CD4-positive, CD25-positive, alpha-beta regulatory T cell (primary cell): ENCODE measurements at regions not wholly inside any gene's neighbourhood (a gene's known extent, or its start where the extent isn't known, plus 50 kb on each side); places are given as distances from the start of the nearest gene placed in this dataset.
"Not testable (repeated sequence)": the region's sequence is repeated elsewhere in the genome, so short reads cannot be mapped to it uniquely, and the experiment has no call there.

Experiments used
- ATAC-seq, 2 donors: fragments of 150-1000 bp; cut with Tn5 transposase; one replicate each; pipeline ENCODE4 v1.10.0; 2021; ENCODE audit warnings: low read depth in 2 of 2, moderate number of reproducible peaks in 2 of 2, moderate library complexity in 1 of 2
- DNase-seq, 3 donors: peaks; one replicate each; pipeline versions ENCODE4 v3.0.0 to v3.0.0-alpha.2; 2012 to 2022; ENCODE audit warnings: mixed read lengths in 1 of 3
- H3K27ac ChIP-seq: one replicate; pipeline ENCODE4 v1.7.0; 2013; ENCODE audit warnings: mild to moderate bottlenecking, low read length; ENCODE audit not compliant: insufficient read depth, poor library complexity, severe bottlenecking
- H3K27me3 ChIP-seq: one replicate; pipeline ENCODE4 v1.7.0; 2013; ENCODE audit warnings: low read length; ENCODE audit not compliant: control insufficient read depth, insufficient read depth
- H3K36me3 ChIP-seq: one replicate; pipeline ENCODE4 v1.7.0; 2013; ENCODE audit warnings: mild to moderate bottlenecking, low read length, moderate library complexity; ENCODE audit not compliant: control insufficient read depth, insufficient read depth
- H3K4me1 ChIP-seq: 2 replicates; pipeline ENCODE4 v1.7.0; 2013; ENCODE audit warnings: mild to moderate bottlenecking, low read length; ENCODE audit not compliant: insufficient read depth, control insufficient read depth, poor library complexity, severe bottlenecking
- H3K4me3 ChIP-seq: one replicate; pipeline ENCODE4 v1.7.0; 2013; ENCODE audit warnings: low read depth, mild to moderate bottlenecking, low read length, moderate library complexity
- H3K9me3 ChIP-seq, 2 experiments: 1 replicate in 1 of 2; 2 replicates in 1 of 2; pipeline ENCODE4 v1.7.0; 2013; ENCODE audit warnings: low read length in 2 of 2, mild to moderate bottlenecking in 1 of 2, moderate library complexity in 1 of 2; ENCODE audit not compliant: control insufficient read depth in 2 of 2
- H3K27ac Mint-ChIP-seq, 3 donors: one replicate each; pipeline ENCODE4 v1.8.0; 2020 to 2022; ENCODE audit warnings: mild to moderate bottlenecking in 3 of 3, mixed read lengths in 3 of 3, moderate library complexity in 2 of 3
- H3K27me3 Mint-ChIP-seq: one replicate; pipeline ENCODE4 v1.8.0; 2022; ENCODE audit warnings: mild to moderate bottlenecking, mixed read lengths
- H3K36me3 Mint-ChIP-seq: one replicate; pipeline ENCODE4 v1.8.0; 2020; ENCODE audit warnings: mixed read lengths
- H3K4me1 Mint-ChIP-seq, 4 donors: one replicate each; pipeline ENCODE4 v1.8.0; 2020 to 2022; ENCODE audit warnings: mixed read lengths in 4 of 4, mild to moderate bottlenecking in 1 of 4
- H3K4me3 Mint-ChIP-seq, 4 donors: one replicate each; pipeline ENCODE4 v1.8.0; 2020 to 2022; ENCODE audit warnings: mild to moderate bottlenecking in 4 of 4, mixed read lengths in 4 of 4, moderate library complexity in 3 of 4
- H3K9me3 Mint-ChIP-seq, 7 donors: one replicate each; pipeline ENCODE4 v1.8.0; 2020 to 2022; ENCODE audit warnings: mixed read lengths in 7 of 7, mild to moderate bottlenecking in 3 of 7, moderate library complexity in 2 of 7

GRCh38 chrX:78552628-78553027 is 106.5 kb downstream of the RTL3 start:
- not testable (repeated sequence) for H3K4me3 ChIP-seq, H3K36me3 ChIP-seq, H3K27me3 ChIP-seq, H3K27ac ChIP-seq, H3K36me3 Mint-ChIP-seq, H3K9me3 ChIP-seq, H3K4me1 Mint-ChIP-seq, H3K4me3 Mint-ChIP-seq, H3K9me3 Mint-ChIP-seq, H3K27me3 Mint-ChIP-seq, ATAC-seq, H3K4me1 ChIP-seq, H3K27ac Mint-ChIP-seq, DNase-seq

GRCh38 chrX:78548012-78548411 is 111.1 kb downstream of the RTL3 start:
- Mint-ChIP-seq H3K27ac (no peak overlapping the region), H3K36me3 (no peaks in the 10 kb centered on the region), H3K9me3 (peaks cover 0 to 12% (median 7%) of the 10 kb centered on the region in 7 donors), H3K4me1 (no peaks in the 10 kb centered on the region), H3K4me3 (no peak overlapping the region), H3K27me3 (no peaks in the 10 kb centered on the region)
- ATAC-seq, result no peak
- H3K27me3 ChIP-seq, result no peaks in the 10 kb centered on the region
- H3K9me3 ChIP-seq, result peaks cover 10 to 14% of the 10 kb centered on the region in 2 experiments
- no peak for DNase-seq
- H3K36me3 ChIP-seq, result no peaks in the 10 kb centered on the region
- H3K4me3 ChIP-seq, result no peak overlapping the region
- H3K4me1 ChIP-seq, result no peaks in the 10 kb centered on the region
- no peak overlapping the region for H3K27ac ChIP-seq

- peaks cover 0 to 30% (median 11%) of the 10 kb centered on the region in 7 donors for H3K9me3 Mint-ChIP-seq
- H3K4me3 ChIP-seq, result no peak overlapping the region
- no peak overlapping the region for H3K4me3 Mint-ChIP-seq
- DNase-seq, result no peak
- H3K27me3 ChIP-seq, result no peaks in the 10 kb centered on the region
- no peak for ATAC-seq
- H3K9me3 ChIP-seq, result peaks cover 10 to 24% of the 10 kb centered on the region in 2 experiments
- no peak overlapping the region for H3K27ac Mint-ChIP-seq
- no peaks in the 10 kb centered on the region for H3K36me3 Mint-ChIP-seq
- no peaks in the 10 kb centered on the region for H3K4me1 ChIP-seq
- no peaks in the 10 kb centered on the region for H3K4me1 Mint-ChIP-seq
- H3K27me3 Mint-ChIP-seq, result no peaks in the 10 kb centered on the region
- no peaks in the 10 kb centered on the region for H3K36me3 ChIP-seq
- no peak overlapping the region for H3K27ac ChIP-seq
Observed at GRCh38 chrX:78545233-78545632, 113.9 kb downstream of the RTL3 start.

GRCh38 chrX:78543281-78543680 is 115.8 kb downstream of the RTL3 start:
- H3K36me3 ChIP-seq, result no peaks in the 10 kb centered on the region
- H3K27ac Mint-ChIP-seq, result no peak overlapping the region

GRCh38 chrX:78540171-78540570 is 119.0 kb downstream of the RTL3 start:
- H3K27ac Mint-ChIP-seq, result no peak overlapping the region
- Histone ChIP-seq H3K4me1 (no peaks in the 10 kb centered on the region), H3K9me3 (peaks cover 10 to 25% of the 10 kb centered on the region in 2 experiments), H3K36me3 (no peaks in the 10 kb centered on the region), H3K27me3 (no peaks in the 10 kb centered on the region), H3K4me3 (no peak overlapping the region), H3K27ac (no peak overlapping the region)
- ATAC-seq, result no peak
- no peak for DNase-seq
- H3K27me3 Mint-ChIP-seq, result no peaks in the 10 kb centered on the region
- no peaks in the 10 kb centered on the region for H3K36me3 Mint-ChIP-seq
- no peak overlapping the region for H3K4me3 Mint-ChIP-seq
- no peaks in the 10 kb centered on the region for H3K4me1 Mint-ChIP-seq
- peaks cover 0 to 34% (median 6%) of the 10 kb centered on the region in 7 donors for H3K9me3 Mint-ChIP-seq

More at GRCh38 chrX:78543281-78543680, 115.8 kb downstream of the RTL3 start:
- no peak for ATAC-seq
- H3K27me3 Mint-ChIP-seq, result no peaks in the 10 kb centered on the region
- H3K9me3 ChIP-seq, result peaks cover 10 to 25% of the 10 kb centered on the region in 2 experiments
- DNase-seq, result no peak
- H3K4me1 Mint-ChIP-seq, result no peaks in the 10 kb centered on the region
- no peaks in the 10 kb centered on the region for H3K36me3 Mint-ChIP-seq
- no peak overlapping the region for H3K27ac ChIP-seq
- no peak overlapping the region for H3K4me3 ChIP-seq
- H3K9me3 Mint-ChIP-seq, result peaks cover 0 to 34% (median 11%) of the 10 kb centered on the region in 7 donors
- H3K4me3 Mint-ChIP-seq, result no peak overlapping the region
- no peaks in the 10 kb centered on the region for H3K4me1 ChIP-seq
- no peaks in the 10 kb centered on the region for H3K27me3 ChIP-seq

- H3K36me3 Mint-ChIP-seq, result no peaks in the 10 kb centered on the region
- H3K4me3 ChIP-seq, result no peak overlapping the region
- peaks cover 0 to 5% (median 0%) of the 10 kb centered on the region in 4 donors for H3K4me1 Mint-ChIP-seq
- H3K27me3 ChIP-seq, result no peaks in the 10 kb centered on the region
- peaks cover 0 to 1% (median 0%) of the 10 kb centered on the region in 7 donors for H3K9me3 Mint-ChIP-seq
- DNase-seq (no peak), ATAC-seq (no peak)
- H3K9me3 ChIP-seq, result no peaks in the 10 kb centered on the region
- no peak overlapping the region for H3K27ac Mint-ChIP-seq
- H3K27me3 Mint-ChIP-seq, result no peaks in the 10 kb centered on the region
- no peak overlapping the region for H3K27ac ChIP-seq
- no peaks in the 10 kb centered on the region for H3K4me1 ChIP-seq
- no peak overlapping the region for H3K4me3 Mint-ChIP-seq
- no peaks in the 10 kb centered on the region for H3K36me3 ChIP-seq
Observed at GRCh38 chrX:78534221-78534620, 124.9 kb downstream of the RTL3 start.

GRCh38 chrX:78532363-78532762 is 126.8 kb downstream of the RTL3 start:
- Mint-ChIP-seq H3K27ac (peak overlapping the region in 1 of 3 donors; percentile 71), H3K27me3 (no peaks in the 10 kb centered on the region), H3K4me1 (peaks cover 0 to 5% (median under 1%) of the 10 kb centered on the region in 4 donors), H3K9me3 (peaks cover 0 to 1% (median 0%) of the 10 kb centered on the region in 7 donors), H3K36me3 (no peaks in the 10 kb centered on the region), H3K4me3 (no peak overlapping the region)
- Histone ChIP-seq H3K27me3 (no peaks in the 10 kb centered on the region), H3K36me3 (no peaks in the 10 kb centered on the region), H3K27ac (no peak overlapping the region), H3K4me3 (no peak overlapping the region), H3K9me3 (no peaks in the 10 kb centered on the region), H3K4me1 (no peaks in the 10 kb centered on the region)
- DNase-seq (no peak), ATAC-seq (no peak)

GRCh38 chrX:78527818-78528217 is 131.3 kb downstream of the RTL3 start:
- H3K36me3 Mint-ChIP-seq, result no peaks in the 10 kb centered on the region
- H3K9me3 ChIP-seq, result no peaks in the 10 kb centered on the region
- no peaks in the 10 kb centered on the region for H3K4me1 ChIP-seq
- H3K36me3 ChIP-seq, result no peaks in the 10 kb centered on the region
- no peak overlapping the region for H3K27ac ChIP-seq
- H3K27me3 Mint-ChIP-seq, result no peaks in the 10 kb centered on the region
- ATAC-seq, result no peak
- no peaks in the 10 kb centered on the region for H3K27me3 ChIP-seq
- H3K4me3 Mint-ChIP-seq, result no peak overlapping the region
- peaks cover 0 to 12% (median 5%) of the 10 kb centered on the region in 4 donors for H3K4me1 Mint-ChIP-seq
- H3K9me3 Mint-ChIP-seq, result peaks cover 0 to 1% (median 0%) of the 10 kb centered on the region in 7 donors
- H3K27ac Mint-ChIP-seq, result peak overlapping the region in 1 of 3 donors; percentile 60
- DNase-seq, result no peak
- H3K4me3 ChIP-seq, result no peak overlapping the region
